CD4-positive, alpha-beta T cell treated with Interleukin-21 for 1 hour (primary cell): ENCODE measurements at regions not wholly inside any gene's neighbourhood (a gene's known extent, or its start where the extent isn't known, plus 50 kb on each side); places are given as distances from the start of the nearest gene placed in this dataset.

Source experiments
- DNase-seq: peaks from one replicate; pipeline ENCODE4 v3.0.0-alpha.2; 2020

GRCh38 chr6:103236923-103237322 lies 1622.8 kb downstream of the HACE1 start:
- DNase-seq: no peak

- DNase-seq: no peak
These were observed 1628.5 kb downstream of the HACE1 start for GRCh38 chr6:103231181-103231580.

DNA sequence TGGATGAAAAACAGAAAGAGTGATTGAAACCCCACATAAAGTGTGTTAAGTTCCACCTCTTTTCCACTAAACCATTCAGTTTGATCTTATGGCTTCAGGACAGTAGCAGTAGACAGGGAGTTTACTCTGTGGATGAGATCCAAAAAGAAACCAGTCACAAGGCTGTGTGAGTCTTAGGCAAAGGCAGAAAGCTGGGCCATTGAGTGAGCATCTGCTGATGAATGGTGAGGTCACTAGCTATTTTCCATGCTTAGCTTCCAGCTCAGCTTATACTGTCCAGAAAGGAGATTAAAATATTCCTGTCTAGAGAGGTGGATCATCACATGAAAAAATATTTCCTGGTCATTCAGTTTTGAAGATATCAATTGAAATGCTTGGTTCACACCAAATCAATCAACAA lies 1643.9 kb downstream of the HACE1 start:
- DNase-seq: no peak

- DNase-seq: no peak
These were observed 1649.0 kb downstream of the HACE1 start for GRCh38 chr6:103210686-103211085.

GRCh38 chr6:103198386-103198785 lies 1661.3 kb downstream of the HACE1 start:
- DNase-seq: no peak

DNA sequence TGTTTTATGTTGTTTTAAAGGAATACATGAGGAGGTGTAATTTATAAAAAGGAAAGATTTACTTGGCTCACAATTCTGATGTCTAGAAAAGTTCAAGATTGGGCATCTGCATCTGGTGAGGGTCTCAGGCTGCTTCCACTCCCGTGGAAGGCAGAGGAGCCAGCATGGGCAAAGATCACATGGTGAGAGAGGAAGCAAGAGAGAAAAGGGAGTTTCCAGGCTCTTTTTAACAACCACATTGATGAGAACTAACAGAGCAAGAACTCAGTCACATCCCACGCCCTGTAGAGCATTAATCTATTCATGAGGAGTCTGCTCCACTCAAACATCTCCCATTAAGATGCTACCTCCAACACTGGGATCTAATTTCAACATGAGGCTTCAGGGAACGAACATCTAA lies 1666.3 kb downstream of the HACE1 start:
- no peak for DNase-seq

GRCh38 chr6:103191391-103192093 lies 1668.2 kb downstream of the HACE1 start:
- DNase-seq: no peak

GRCh38 chr6:103184776-103185175 lies 1674.9 kb downstream of the HACE1 start:
- no peak for DNase-seq

DNA sequence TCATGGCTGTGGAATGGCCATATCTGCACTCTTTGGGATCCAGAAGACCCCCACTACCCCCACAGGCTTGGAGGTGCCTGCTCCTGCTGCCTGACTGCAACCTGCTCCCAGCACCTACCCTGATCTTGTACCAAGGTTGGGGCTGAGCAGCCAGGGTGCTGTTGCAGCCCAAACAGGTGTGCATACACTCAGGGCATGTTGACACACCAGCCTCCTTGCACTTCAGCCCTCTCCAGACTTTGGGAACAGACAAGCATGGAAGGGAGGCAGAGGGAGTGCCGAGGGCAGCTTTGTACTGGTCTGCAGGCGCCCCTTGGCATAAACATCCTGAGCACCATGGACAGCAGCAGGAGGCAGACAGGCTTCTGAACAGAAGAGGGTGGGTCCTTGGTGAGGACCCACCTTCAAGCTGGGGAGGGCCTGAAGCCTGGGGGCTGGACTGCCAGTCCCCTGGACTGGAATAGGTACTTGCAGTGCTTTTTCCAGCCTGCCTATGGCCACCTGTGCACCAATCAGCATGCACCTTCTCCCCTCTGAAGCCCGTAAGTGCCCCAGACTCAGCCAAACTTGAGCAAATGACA lies 1675.8 kb downstream of the HACE1 start:
- DNase-seq: no peak

DNA sequence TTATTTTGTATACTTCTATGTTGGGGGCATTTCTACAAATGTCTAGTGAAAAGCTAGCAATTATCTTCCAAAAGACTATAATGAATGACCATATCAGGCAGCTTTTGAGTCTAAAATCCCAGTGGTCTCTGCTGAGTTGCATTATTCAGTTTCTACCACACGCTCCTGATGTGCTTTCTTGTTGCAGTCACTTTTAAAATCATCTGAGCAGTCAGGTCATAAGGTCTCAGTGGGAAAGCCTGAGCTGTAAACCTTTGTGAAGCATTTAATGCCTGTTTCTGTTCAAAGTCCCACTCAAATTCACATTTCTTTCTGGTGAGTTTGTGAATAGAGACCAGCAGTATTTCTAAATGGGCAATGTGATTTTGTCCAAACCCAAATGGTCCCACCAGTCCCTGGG lies 1681.5 kb downstream of the HACE1 start:
- DNase-seq: no peak

DNA sequence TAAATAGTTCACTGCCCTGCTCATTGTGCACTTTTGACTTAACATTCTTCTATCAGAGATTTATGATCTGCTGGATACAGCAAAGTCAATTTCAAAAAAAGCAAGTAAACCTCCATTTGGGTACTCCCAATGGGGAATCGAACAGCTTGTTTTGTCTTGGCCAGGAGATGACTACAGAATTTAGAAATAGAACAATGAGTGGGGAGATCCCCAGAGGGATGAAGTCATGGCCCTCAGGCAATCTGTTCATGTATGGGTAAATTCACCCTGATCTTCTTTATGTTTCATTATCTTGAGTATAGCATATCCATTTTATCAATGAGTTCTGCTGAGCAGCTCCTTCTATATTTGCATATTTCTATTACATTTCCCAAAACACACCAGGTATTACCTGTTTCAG lies 1681.9 kb downstream of the HACE1 start:
- DNase-seq: no peak

GRCh38 chr6:103175056-103175455 lies 1684.7 kb downstream of the HACE1 start:
- no peak for DNase-seq

DNA sequence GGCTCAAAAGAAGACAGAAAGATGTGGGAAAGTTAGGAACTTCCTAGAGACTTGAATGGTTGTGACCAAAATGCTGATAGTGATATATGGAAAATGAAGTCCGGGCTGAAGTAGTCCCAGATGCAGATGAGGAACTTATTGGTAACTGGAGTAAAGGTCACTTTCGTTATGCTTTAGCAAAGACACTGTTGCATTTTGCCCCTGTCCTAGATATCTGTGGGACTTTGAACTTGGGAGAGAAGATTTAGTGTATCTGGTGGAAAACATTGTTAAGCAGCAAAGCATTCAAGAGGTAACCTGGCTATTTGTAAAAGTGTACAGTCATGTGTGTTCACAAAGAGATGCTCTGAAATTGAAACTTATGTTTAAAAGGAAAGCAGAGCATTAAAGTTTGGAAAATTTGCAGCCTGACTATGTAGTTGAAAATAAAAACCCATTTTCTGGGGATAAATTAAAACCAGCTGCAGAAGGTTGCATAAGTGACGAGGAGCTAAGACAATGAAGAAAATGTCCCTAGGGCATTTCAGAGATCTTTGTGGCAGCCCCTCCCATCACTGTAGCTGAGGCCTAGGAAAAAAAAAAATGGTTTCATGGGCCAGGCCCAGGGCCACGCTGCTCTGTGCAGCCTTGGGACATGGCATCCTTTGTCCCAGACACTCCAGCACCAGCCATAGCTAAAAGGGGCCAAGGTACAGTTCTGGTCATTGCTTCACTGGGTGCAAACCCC lies 1692.2 kb downstream of the HACE1 start:
- no peak for DNase-seq

- DNase-seq: no peak
These were observed 1704.7 kb downstream of the HACE1 start for GRCh38 chr6:103154779-103155572.

DNA sequence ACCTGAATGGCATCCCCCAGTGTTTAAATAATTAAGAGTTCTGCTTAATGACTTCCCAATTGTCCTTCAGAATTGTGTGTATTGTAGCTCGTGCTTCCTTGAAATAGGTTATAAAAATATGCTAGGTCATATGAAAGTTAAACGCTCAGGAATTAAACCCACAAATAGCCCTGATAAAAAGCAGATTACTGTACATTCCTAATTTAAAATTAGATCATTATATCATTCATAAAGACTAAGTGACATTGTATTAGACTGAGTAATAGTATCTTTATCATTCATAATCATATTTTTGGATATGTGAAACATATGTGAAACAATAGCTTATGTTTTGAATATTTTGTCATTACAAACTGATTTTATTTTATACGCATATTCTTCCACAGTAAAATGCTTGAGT lies 1706.7 kb downstream of the HACE1 start:
- DNase-seq: no peak

- no peak for DNase-seq
These were observed 1716.8 kb downstream of the HACE1 start for GRCh38 chr6:103142902-103143301.

GRCh38 chr6:103140308-103141027 lies 1719.3 kb downstream of the HACE1 start:
- no peak for DNase-seq

DNA sequence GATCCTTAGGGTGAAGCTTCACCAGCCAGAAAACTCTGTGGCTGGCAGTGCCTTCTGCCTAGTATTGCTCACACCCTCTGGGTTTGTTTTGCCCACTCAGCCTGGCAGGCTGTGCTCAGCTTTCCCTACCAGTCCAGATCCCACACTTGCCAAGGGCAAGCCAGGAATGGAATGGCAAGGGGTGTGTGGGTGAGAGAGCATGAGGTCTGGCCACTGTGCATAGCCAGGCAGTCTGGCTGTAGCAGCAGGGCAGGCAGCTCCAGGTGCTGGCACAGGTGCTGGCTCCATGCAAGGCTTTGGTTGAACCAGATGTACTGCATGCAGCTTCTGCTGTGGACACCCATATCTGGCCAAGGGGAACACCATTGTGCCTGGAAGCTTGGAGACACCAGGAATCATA lies 1720.3 kb downstream of the HACE1 start:
- no peak for DNase-seq

DNA sequence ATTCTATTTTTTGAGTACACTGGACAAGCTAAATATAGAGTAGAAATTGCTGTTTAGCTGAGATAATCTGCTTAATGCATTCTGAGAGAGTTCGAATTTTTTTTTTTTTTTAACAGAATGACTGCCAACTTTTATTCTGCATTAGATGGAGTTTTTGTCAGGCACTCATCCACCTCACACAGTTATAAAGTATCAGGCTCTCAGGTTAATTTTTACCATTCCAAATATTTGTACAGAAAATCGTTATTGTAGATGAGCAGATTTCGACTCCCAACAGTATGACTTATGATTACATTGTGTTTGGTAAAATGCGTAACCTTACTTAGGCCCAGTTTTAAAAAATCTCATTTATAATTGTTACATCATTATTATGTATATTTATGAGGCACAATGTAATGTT lies 1731.0 kb downstream of the GRIK2 start:
- no peak for DNase-seq

GRCh38 chr6:103122766-103123601 lies 1729.5 kb downstream of the GRIK2 start:
- no peak for DNase-seq

DNA sequence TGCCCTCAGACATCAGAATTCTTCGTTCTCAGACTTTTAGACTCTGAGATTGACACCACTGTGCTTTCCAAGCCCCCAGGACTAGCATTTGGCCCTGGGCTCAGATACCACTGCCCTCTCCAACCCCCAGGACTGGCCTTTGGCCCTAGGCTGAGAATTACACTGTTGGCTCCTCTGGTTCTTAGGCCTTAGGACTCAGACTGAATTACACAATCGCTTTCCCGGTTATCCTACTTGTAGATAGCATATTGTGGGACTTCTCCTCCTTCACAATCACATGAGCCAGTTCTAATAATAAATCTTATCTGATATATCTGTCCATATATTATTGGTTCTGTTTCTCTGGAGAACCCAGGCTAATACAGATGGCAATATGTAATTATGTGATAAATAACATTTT lies 1725.5 kb downstream of the GRIK2 start:
- no peak for DNase-seq

GRCh38 chr6:103114582-103114981 lies 1721.1 kb downstream of the GRIK2 start:
- DNase-seq: no peak
